BLaER1 treated with 17β-estradiol and CSF1 and Interleukin-3, amounts not matched to agents 10 nM and 100 nM (cell line): ENCODE measurements at regions not wholly inside any gene's neighbourhood (a gene's known extent, or its start where the extent isn't known, plus 50 kb on each side); places are given as distances from the start of the nearest gene placed in this dataset.

Experiments used
- H3K27ac ChIP-seq, 11 experiments: shearing (Covaris generic); formaldehyde crosslinking; 2 replicates each; pipeline ENCODE4 v1.8.1; 2022
- H3K27me3 ChIP-seq, 11 experiments: shearing (Covaris generic); formaldehyde crosslinking; 2 replicates each; pipeline ENCODE4 v1.8.1; 2022
- H3K36me3 ChIP-seq, 11 experiments: shearing (Covaris generic); formaldehyde crosslinking; 2 replicates each; pipeline ENCODE4 v1.8.1; 2022
- H3K4me1 ChIP-seq, 10 experiments: shearing (Covaris generic); formaldehyde crosslinking; 2 replicates each; pipeline ENCODE4 v1.8.1; 2022
- H3K4me2 ChIP-seq, 11 experiments: shearing (Covaris generic); formaldehyde crosslinking; 2 replicates each; pipeline ENCODE4 v1.8.1; 2022
- H3K4me3 ChIP-seq, 10 experiments: shearing (Covaris generic); formaldehyde crosslinking; 2 replicates each; pipeline ENCODE4 v1.8.1; 2022
- H3K9ac ChIP-seq, 11 experiments: shearing (Covaris generic); formaldehyde crosslinking; 2 replicates each; pipeline ENCODE4 v1.8.1; 2022
- H3K9me3 ChIP-seq, 11 experiments: shearing (Covaris generic); formaldehyde crosslinking; replicated peaks in 1 of 11; 2 replicates each; pipeline ENCODE4 v1.8.1; 2022
- H4K20me1 ChIP-seq, 11 experiments: shearing (Covaris generic); formaldehyde crosslinking; 2 replicates each; pipeline ENCODE4 v1.8.1; 2022
- Cebpa-rat ChIP-seq, 11 experiments: shearing (Covaris generic); IDR thresholded peaks; 2 replicates each; pipeline ENCODE4 v1.8.1; 2022

- no peak overlapping the region for H3K4me3 ChIP-seq
- no peak overlapping the region for H3K9ac ChIP-seq
- TF ChIP-seq Cebpa-rat (IDR thresholded peaks at IDR 0.05): no peak
- no peak overlapping the region for H3K27ac ChIP-seq
- no peaks in the 10 kb centered on the region for H3K36me3 ChIP-seq
- H4K20me1 ChIP-seq: no peaks in the 10 kb centered on the region
- H3K4me2 ChIP-seq: no peak overlapping the region
- peaks cover 33 to 56% (median 44%) of the 10 kb centered on the region in 11 experiments for H3K9me3 ChIP-seq
- no peaks in the 10 kb centered on the region for H3K27me3 ChIP-seq
- no peaks in the 10 kb centered on the region for H3K4me1 ChIP-seq
Measured at GRCh38 chr14:54202288-54202687, 194.5 kb upstream of the CDKN3 start.

GRCh38 chr14:54206516-54206915 is 190.3 kb upstream of the CDKN3 start:
- Histone ChIP-seq H3K36me3 (no peaks in the 10 kb centered on the region), H3K4me2 (no peak overlapping the region), H4K20me1 (no peaks in the 10 kb centered on the region), H3K27ac (no peak overlapping the region), H3K9ac (no peak overlapping the region), H3K4me1 (no peaks in the 10 kb centered on the region), H3K9me3 (peaks cover 11 to 32% (median 15%) of the 10 kb centered on the region in 11 experiments), H3K27me3 (no peaks in the 10 kb centered on the region), H3K4me3 (no peak overlapping the region)
- no peak for TF ChIP-seq Cebpa-rat (IDR thresholded peaks at IDR 0.05)

DNA sequence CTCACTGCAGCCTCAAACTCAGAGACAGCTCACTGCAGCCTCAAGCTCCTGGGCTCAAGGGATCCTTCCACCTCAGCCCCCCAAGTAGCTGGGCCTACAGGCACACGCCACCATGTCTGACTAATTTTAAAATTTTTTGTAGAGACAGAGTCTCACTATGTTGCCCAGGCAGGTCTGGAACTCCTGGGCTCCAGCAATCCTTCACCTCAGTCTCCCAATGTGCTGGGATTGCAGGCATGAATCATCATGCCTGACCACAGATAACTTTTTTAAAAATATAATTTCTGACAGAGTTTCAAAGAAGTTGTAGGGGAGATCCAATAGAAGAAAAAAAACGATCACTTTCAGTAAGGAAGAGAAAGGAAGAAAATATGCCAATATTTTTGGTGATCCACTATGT is 189.7 kb upstream of the CDKN3 start:
- Histone ChIP-seq H3K27me3 (no peaks in the 10 kb centered on the region), H3K4me2 (no peak overlapping the region), H3K27ac (no peak overlapping the region), H3K9ac (no peak overlapping the region), H3K4me1 (no peaks in the 10 kb centered on the region), H3K9me3 (peaks cover 5 to 26% (median 9%) of the 10 kb centered on the region in 11 experiments), H4K20me1 (no peaks in the 10 kb centered on the region), H3K36me3 (no peaks in the 10 kb centered on the region), H3K4me3 (no peak overlapping the region)
- TF ChIP-seq Cebpa-rat (IDR thresholded peaks at IDR 0.05): no peak

DNA sequence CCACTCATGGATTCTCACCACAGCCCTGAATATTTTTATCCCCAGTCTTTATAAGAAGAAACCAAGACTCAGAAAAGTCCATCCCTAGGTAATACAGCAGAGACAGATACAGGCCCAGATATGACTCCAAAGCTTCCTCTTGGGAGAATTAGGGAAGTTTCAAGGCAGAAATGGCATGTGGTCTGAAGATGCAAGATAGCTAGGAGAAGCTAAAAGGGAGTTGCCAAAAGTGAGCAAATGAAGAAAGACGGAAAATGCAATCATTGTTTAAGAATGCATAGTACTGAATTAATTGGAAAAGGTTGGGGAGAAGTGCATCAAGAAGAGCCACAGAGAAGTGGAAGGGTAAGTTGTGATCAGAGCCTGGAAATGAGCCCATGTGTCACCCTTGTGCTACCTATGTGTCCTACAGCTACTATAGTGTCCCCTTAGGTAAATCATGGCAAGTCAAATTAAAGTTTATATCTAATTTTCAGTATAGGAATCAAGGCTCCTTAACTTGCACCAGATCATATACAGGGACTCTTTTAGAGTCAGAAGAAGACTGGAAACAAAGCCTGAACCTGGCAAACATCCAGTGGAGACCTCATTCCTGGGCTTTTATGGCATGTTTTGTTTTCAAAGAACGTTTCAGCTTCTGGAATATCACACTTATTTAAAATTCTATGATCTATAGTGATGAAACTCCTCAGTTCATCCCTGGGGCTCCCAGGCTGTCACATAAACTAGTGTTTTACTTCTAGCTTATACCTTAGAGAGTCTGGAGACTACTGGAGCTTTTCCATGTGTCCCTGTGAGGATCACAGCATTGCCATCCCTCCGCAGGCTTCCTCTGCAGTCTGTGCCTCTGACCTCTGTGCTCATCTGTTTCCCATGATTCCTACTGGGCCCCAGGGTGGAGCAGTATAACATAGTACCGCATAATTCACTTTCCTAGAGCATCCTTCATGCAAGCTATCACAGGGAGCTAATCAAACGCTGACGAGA is 189.0 kb upstream of the CDKN3 start:
- Histone ChIP-seq H3K36me3 (no peaks in the 10 kb centered on the region), H4K20me1 (no peaks in the 10 kb centered on the region), H3K27ac (no peak overlapping the region), H3K4me1 (no peaks in the 10 kb centered on the region), H3K9ac (no peak overlapping the region), H3K4me3 (no peak overlapping the region), H3K27me3 (no peaks in the 10 kb centered on the region), H3K4me2 (no peak overlapping the region), H3K9me3 (peaks cover 0 to 23% (median 4%) of the 10 kb centered on the region in 11 experiments; a peak in 11 of 22 replicates)
- no peak for TF ChIP-seq Cebpa-rat (IDR thresholded peaks at IDR 0.05)

DNA sequence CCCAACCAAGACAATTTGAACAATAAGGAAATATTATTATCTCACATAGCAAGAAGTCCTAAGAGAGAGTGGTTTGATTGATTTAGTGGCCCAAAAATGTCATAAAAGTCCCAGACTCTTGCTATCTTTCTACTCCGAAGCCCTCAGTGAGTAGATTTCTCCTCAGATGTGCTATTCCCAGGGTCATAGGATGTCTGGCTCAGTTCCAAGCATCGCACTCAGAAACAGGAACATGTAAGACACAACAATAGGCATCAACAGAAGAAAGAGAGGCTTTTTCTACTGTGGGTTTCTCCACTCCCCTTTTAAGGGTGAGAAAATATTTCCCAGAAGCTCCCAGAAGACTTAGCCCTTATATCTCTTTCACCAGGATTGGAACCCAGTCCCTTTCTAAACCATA is 188.1 kb upstream of the CDKN3 start:
- no peak for TF ChIP-seq Cebpa-rat (IDR thresholded peaks at IDR 0.05)
- Histone ChIP-seq H3K36me3 (no peaks in the 10 kb centered on the region), H3K27ac (no peak overlapping the region), H3K27me3 (no peaks in the 10 kb centered on the region), H3K9ac (no peak overlapping the region), H3K4me2 (no peak overlapping the region), H3K9me3 (peaks cover 0 to 18% (median 4%) of the 10 kb centered on the region in 11 experiments; a peak in 10 of 22 replicates), H3K4me1 (no peaks in the 10 kb centered on the region), H3K4me3 (no peak overlapping the region), H4K20me1 (no peaks in the 10 kb centered on the region)

DNA sequence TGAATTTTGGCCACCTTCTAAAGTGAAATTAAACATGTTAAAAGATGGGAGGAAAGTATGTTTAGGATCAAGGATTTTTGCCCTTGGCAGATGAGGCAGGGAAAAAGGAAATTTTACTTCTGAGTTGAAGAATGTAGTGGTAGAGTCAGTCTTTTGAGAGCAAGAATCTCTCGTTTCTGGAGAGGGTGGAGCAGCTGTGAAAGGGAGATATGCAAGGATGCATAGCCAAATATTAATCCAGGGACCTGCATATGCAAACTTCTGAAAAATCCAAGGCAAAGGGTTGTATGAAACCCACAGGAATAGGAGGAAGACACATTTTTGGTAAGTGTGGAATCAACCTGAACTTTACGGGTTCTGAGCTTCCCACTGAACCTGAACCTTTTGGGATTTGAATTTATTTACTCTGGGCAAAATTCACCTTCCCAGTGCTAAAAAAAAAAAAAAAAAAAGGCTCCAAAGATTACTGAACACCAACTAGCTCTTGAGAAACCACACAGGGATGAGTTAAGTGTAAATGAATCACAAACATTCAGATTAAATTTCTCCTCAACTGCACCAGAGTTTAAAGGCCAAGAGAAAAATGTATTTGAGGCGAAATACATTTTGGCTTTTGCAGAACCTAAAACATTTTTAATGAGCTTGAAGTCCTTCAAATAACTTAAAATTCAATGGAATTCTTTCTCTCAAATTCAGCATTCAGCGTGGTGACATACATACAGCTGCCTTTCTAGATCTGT is 187.1 kb upstream of the CDKN3 start:
- Histone ChIP-seq H3K27ac (no peak overlapping the region), H3K4me1 (no peaks in the 10 kb centered on the region), H3K27me3 (no peaks in the 10 kb centered on the region), H3K4me2 (no peak overlapping the region), H3K4me3 (no peak overlapping the region), H4K20me1 (no peaks in the 10 kb centered on the region), H3K9ac (no peak overlapping the region), H3K36me3 (no peaks in the 10 kb centered on the region), H3K9me3 (peaks cover 0 to 12% (median 0%) of the 10 kb centered on the region in 11 experiments; a peak in 2 of 22 replicates)
- TF ChIP-seq Cebpa-rat (IDR thresholded peaks at IDR 0.05): no peak

- no peaks in the 10 kb centered on the region for H3K36me3 ChIP-seq
- H3K4me3 ChIP-seq: no peak overlapping the region
- no peaks in the 10 kb centered on the region for H3K4me1 ChIP-seq
- TF ChIP-seq Cebpa-rat (IDR thresholded peaks at IDR 0.05): no peak
- H3K9ac ChIP-seq: no peak overlapping the region
- H3K27me3 ChIP-seq: no peaks in the 10 kb centered on the region
- peaks cover 0 to 8% (median 0%) of the 10 kb centered on the region in 11 experiments; a peak in 2 of 22 replicates for H3K9me3 ChIP-seq
- no peak overlapping the region for H3K4me2 ChIP-seq
- no peak overlapping the region for H3K27ac ChIP-seq
- no peaks in the 10 kb centered on the region for H4K20me1 ChIP-seq
Measured at GRCh38 chr14:54211551-54212308, 185.1 kb upstream of the CDKN3 start.

- Histone ChIP-seq H3K9ac (no peak overlapping the region), H4K20me1 (no peaks in the 10 kb centered on the region), H3K4me3 (no peak overlapping the region), H3K4me2 (no peak overlapping the region), H3K9me3 (peaks cover 0 to 8% (median 0%) of the 10 kb centered on the region in 11 experiments; a peak in 2 of 22 replicates), H3K36me3 (no peaks in the 10 kb centered on the region), H3K4me1 (no peaks in the 10 kb centered on the region), H3K27me3 (peaks cover 0 to 5% (median under 1%) of the 10 kb centered on the region in 11 experiments; a peak in 8 of 22 replicates), H3K27ac (no peak overlapping the region)
- no peak for TF ChIP-seq Cebpa-rat (IDR thresholded peaks at IDR 0.05)
Measured at GRCh38 chr14:54213536-54213935, 183.3 kb upstream of the CDKN3 start.

- peaks cover 23 to 34% (median 28%) of the 10 kb centered on the region in 11 experiments for H3K27me3 ChIP-seq
- TF ChIP-seq Cebpa-rat (IDR thresholded peaks at IDR 0.05): no peak
Measured at GRCh38 chr14:54216827-54217226, 180.0 kb upstream of the CDKN3 start.

More at GRCh38 chr14:54216827-54217226, 180.0 kb upstream of the CDKN3 start:
- peaks cover 0 to 8% (median 0%) of the 10 kb centered on the region in 11 experiments; a peak in 3 of 22 replicates for H3K9me3 ChIP-seq
- no peaks in the 10 kb centered on the region for H3K36me3 ChIP-seq
- no peaks in the 10 kb centered on the region for H4K20me1 ChIP-seq
- H3K9ac ChIP-seq: no peak overlapping the region
- peaks cover 0 to 17% (median 9%) of the 10 kb centered on the region in 10 experiments; a peak in 10 of 20 replicates for H3K4me1 ChIP-seq
- H3K27ac ChIP-seq: no peak overlapping the region
- no peak overlapping the region for H3K4me3 ChIP-seq
- H3K4me2 ChIP-seq: no peak overlapping the region
